ENCODE measurements at regions not wholly inside any gene's neighbourhood (a gene's known extent, or its start where the extent isn't known, plus 50 kb on each side); places are given as distances from the start of the nearest gene placed in this dataset.

DNA sequence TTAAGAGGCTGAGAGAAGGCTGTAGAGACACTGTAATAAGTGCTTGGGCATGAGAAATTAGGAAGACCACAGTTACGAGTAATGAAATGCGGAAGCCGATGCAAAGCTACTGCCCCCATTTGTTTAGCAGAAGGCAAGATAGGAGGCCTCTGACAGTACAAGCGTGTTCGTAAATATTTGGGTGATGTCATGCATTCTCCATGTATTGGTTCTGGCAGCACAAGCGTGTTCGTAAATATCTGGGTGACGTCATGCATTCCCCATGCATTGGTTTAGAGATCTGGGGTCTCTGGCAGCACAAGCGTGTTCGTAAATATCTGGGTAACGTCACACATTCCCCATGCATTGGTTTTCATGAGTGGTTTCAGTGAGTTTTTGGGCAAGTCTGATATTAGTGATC is 661.5 kb upstream of the FRG1 start:
- no peak for DNase-seq

DNA sequence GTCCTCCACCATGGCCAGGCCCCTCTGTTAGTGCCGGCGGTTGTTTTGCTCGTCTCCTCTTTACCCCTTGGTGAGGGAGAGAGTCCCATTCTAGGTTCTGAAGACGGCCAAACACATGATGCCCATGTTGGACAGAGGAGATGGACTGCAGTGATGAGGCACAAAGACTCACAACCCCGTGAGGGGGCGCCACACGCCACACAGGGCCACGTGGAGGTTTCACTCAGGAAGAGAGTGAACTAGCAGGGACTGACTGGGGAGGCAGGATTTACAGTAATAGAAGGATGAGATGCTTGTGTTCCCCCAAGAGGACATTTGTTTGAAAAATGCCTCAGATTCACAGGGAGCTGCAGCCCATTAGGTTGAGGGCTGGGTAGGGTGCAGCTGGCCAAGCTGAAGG is 655.3 kb upstream of the FRG1 start:
- DNase-seq: no peak

DNA sequence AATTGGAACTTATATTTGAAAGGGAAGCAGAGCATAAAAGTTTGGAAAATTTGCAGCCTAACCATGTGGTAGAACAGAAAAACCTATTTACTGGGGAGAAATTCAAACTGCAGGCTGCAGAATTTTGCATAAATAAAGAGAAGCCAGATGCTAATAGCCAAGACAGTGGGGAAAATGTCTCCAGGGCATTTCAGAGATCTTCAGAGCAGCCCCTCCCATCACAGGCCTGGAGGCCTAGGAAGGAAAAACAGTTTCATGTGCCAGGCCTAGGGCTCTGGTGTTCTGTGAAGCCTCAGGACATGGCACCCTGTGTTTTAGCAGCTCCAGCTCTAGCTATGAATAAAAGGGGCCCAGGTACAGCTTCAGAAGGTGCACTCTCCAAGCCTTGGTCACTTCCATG is 648.7 kb upstream of the FRG1 start:
- no peak for DNase-seq

DNA sequence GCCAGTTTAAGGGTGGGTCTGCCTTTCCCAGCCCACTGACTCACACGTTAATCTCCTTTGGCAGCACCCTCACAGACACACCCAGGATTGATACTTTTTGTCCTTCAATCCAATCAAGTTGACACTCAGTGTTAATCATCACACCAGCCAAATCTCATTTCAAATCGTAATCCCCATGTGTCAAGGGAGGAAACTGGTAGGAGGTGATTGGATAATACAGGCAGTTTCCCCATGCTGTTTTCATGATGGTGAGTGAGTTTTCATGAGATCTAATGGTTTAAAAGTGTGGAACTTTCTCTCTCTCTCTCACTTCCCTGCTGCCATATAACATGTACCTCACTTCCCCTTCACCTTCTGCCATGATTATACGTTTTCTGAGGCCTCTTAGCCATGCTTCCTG is 647.2 kb upstream of the FRG1 start:
- no peak for DNase-seq

DNA sequence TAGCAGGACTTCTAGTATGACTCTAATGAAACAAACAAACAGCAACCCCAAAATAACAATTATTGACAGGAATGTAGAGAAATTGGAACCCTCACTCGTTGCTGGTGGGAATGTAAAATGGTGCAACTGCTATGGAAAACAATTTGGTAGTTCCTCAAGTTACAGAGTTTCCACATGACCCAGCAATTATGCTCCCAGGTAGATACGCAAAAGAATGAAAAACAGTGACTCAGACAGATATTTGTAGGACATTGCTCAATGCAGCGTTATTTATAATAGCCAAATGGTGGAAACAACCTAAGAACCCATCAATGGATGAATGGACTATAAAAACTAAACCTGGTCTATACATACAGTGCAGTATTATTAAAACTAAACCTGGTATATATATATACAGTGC is 646.1 kb upstream of the FRG1 start:
- no peak for DNase-seq

DNA sequence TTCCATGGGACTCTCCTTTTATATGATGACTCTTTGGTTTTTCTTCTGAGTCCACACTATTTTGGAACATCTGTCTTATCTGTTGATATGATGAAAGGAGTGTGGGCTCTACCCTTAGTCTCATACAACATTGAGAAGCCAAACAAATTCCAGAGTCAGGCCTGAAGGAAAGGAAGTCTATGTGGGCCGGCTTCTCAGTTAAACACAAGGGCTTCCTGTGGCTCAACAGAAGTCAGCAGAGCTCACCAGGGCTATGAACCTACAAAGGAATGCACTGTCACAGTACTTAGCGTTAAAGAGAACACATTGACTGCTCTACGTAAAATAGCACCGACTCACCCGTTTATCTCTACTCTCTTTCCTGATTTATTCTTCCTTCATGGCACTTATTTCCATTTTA is 641.0 kb upstream of the FRG1 start:
- no peak for DNase-seq

DNA sequence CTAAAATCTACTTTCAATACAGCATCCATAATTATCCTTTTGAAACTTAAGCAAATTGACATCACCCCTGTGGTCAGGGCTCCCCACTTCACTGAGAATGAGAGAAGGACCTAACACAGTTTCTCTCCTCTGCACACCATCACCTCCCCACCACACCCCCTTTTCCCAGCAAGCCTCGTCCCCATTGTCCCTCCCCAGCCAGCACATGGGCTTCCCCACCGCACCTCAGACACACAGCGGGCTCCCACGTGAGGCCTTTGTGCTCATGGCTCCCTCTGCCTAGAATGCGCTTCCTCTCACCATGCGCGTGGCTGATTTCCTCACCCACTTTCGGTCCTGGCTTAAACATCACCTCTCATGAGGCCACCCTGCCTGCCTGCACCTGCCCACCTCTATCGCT is 639.0 kb upstream of the FRG1 start:
- no peak for DNase-seq

DNA sequence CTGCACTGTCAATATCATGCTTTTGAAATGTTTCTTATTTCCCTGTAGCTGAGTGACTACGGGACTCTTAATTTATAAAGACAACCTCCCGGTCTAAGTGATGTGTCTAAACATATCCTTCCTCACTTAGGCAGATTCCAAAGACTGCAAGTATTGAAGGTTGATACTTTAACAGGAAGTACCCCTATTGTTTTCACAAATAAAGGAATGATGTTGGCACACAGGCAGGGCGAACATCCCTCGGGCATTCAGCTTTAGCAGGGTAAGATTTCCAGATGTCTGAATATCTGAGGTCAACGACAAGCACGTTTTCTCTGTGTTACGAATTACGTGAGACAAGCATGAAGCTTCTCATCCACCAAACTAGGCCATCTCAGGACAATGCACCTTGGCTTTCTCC is 638.0 kb upstream of the FRG1 start:
- DNase-seq: no peak

DNA sequence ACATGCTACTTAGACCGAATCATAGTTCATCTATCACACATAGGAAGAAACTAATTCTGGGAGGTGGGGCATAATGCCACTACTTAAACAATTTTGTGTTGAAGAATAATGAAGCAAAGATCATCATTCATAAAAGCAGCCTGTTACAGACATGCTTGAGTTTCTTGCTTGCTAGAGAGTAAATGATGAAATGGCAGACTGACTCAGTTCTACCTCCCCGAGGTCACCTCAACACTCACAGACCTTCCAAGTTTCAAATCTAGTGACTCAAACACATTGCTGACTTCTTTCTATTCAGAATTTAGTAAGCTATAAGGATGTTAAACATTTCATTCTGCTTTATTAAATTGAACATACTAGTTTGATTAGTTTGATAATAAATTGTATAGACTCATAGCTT is 636.5 kb upstream of the FRG1 start:
- DNase-seq: no peak

DNA sequence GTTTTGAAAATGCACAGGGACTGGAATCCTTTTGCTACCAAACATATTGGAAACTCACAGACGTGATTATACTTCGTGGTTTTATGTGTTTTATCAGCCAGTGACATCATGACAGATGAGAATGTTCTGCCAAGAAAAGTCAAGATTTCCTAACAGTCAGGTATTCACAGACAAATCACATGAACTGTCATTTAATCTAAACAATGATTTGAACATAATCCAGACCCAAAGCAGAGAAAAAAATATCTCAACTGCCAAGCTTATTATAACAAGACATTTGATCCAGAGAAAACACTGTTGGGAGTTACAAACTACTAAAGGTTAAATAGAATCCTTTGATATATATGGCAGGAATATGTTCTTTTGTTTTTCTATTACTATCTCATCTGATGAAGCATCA is 635.9 kb upstream of the FRG1 start:
- no peak for DNase-seq

DNA sequence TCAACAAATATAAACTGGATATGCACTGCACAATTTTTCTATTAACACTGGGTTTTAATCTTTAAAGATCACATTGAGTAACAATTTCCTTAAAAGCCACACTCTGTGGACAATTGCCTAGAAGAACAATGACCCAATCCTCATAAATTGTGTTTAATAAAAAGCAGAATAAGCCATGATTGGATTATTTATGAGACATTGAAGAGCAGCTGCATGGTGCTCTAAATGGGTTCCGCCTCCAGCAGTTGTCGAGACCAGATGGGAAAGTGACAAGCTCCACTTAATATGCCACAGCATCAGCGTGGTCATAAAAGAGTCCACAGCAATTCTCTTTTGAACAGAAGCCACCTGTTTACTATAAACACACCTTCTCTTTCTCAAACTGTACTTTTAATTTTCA is 635.2 kb upstream of the FRG1 start:
- DNase-seq: peak in 1 of 2 donors; percentile 30

DNA sequence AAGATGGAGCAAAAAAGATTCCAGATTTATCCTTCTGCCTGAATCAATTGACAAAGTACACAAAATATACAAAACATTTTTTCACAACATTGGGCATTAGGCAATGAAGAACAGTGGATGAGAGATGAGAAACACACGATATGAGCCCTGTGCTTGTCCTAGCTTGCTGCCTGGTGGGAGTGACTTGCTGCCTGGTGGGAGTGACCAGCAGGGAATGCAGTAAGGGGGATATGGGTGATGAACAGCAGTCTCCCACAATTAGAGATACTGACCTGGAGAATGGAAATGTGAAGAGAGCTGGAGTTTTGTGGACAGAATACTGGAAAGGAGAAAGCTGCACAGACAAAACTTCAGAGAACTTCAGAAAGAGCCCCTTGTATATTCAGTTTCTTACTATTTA is 629.4 kb upstream of the FRG1 start:
- no peak for DNase-seq

DNA sequence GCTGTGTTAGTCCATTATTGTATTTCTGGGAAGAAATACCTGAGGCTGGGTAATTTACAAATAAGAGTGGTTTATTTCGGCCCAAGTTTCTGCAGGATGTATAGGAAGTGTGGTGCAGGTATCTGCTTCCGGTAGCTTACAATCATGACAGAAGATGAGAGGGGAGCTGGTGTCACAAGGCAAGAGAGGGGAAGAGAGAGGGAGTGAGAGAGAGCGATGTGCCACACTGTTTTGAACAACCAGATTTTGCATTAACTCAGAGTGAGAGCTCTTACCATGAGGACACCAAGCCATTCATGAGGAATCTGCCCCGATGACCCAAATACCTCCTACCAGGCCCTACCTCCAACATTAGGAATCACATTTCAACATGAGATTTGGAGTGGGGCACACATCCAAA is 627.6 kb upstream of the FRG1 start:
- no peak for DNase-seq

DNA sequence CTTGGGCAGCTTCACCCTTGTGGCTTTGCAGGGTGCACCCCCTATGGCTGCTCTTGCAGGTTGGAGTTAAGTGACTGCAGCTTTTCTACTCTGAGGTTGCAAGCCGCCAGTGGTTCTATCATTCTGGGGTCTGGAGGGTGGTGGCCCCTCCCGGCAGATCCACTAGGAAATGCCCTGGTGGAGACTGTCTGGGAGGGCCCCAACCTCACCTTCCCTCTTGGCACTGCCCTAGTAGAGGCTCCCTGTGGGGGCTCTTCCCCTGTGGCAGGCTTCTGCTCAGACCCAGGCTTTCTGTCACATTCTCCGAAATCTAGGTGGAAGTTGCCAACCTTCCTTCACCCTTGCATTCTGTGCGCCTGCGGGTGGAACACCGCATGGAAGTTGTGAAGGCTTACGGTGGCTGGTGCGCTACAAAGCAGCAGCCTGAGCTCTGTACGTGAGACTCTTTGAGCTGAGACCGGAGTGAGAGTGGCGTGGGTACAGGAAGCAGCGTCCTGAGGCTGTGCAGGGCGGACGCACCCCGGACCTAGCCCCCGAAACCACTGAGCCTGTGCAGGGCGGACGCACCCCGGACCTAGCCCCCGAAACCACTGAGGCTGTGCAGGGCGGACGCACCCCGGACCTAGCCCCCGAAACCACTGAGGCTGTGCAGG is 626.7 kb upstream of the FRG1 start:
- no peak for DNase-seq

DNA sequence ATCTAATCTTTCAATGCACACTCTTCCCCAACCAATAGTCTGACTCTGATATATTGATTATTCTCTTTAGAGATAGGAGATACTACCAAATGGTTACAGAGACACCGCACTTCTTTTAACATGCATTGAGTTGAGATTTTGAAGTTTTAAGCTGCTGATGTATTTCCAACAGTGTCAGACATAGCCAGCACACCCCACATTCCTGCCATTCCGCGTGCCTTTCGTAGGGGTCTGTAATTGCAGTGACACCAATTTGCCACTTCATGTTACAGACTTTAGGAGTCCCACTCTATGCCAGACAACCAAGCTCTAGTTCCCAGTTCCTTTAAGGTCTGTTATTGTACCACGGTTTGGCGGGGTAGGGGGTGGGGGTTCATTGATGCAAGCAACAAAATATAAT is 618.2 kb upstream of the FRG1 start:
- DNase-seq: no peak

DNA sequence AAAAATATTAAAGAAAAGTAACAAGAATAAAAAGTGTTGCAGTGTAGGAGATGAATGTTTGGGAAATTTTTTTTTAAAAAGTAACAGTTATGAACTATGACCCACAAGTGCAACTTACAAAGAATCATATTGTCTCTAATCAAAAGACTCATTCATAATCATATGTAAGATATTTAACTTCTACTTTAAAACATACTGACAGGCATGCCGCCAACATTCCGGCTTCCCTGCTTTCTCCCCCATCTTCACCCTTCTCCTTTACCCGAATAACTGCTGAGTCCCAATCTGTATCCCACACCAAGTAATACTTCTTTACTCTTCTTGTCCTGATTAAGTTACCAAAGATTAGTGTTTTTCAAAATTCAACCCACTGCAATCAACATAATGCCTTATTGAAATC is 598.8 kb upstream of the FRG1 start:
- DNase-seq: no peak

DNA sequence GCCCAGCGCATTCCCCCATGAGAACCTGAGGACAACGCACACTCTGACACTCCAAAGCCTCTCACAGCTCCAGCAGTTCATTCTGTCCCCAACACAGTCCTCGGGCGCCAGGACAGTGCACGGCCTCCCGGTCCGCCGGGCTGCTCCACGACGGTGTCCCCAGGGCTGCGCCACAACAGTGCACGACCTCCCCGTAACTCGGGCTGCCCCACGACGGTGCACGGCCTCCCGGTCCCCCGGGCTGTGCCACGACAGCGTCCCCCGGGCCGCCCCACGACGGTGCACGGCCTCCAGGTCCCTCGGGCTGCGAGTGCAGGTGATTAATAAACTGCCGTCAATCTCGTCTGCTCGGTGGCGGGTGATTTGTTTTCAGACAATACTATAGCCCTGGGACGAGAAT is 585.1 kb upstream of the FRG1 start:
- no peak for DNase-seq

DNA sequence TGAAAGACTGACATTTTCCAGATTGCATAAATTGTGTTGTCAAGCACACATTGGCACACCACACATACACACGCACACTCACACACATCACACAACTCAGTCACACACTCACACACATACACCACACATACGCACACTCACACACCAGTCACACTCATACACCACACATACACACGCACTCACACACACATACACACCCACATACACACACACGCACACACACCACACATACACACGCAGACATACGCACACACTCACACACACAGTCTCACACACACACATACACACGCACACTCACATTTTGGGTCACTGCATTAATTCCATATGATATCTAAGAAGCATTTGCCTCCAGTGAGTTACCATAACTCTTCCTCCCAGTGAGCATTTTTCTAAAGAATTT is 578.3 kb upstream of the FRG1 start:
- DNase-seq: no peak

DNA sequence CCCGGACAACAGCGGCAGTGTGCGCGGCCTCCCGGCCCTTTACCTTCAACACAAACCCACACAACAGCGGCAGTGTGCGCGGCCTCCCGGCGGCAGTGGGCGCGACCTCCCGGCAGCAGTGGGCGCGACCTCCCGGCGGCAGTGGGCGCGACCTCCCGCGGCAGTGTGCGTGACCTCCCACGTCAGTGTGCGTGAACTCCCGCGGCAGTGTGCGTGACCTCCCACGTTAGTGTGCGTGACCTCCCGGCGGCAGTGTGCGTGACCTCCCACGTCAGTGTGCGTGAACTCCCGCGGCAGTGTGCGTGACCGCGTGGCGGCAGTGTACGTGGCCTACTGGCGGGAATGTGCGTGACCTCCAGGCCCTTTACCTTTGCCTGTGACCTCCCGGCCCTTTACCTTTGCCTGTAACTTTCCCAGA is 576.6 kb upstream of the FRG1 start:
- no peak for DNase-seq

DNA sequence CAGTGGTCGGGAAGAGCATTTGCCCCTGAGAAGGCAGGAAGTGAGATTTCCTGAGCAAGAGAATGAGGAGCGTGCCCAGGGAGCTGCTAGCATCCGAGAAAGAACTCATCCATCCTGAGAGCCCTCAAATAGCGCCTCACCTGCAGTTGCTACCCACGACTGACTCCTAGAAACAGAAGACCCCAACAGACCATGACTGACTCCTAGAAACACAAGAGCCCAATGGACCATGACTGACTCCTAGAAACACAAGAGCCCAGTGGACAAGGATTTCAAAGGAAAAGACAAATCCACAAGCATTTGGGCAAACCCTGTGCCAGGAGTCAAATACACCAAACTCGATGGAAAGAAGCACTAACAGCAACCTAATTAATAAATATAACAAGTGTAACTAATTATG is 575.2 kb upstream of the FRG1 start:
- no peak for DNase-seq

DNA sequence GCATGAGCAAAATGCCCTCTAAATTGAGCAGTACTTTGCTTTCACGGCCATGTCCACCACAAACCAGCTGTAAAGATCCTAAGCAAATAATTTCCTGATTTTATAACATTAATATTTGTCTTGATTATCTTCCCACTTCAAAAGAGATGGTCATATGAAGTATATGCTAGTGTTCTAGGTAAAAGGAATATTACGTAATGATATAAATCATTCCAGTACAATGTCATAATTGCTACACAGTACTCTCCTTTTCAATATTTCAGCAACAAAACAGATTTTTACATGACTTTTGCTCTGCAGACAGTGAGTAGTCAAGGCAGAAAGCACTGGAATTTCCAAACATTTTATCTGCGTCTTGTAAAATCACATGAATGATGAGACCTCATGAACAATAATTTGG is 572.8 kb upstream of the FRG1 start:
- no peak for DNase-seq

DNA sequence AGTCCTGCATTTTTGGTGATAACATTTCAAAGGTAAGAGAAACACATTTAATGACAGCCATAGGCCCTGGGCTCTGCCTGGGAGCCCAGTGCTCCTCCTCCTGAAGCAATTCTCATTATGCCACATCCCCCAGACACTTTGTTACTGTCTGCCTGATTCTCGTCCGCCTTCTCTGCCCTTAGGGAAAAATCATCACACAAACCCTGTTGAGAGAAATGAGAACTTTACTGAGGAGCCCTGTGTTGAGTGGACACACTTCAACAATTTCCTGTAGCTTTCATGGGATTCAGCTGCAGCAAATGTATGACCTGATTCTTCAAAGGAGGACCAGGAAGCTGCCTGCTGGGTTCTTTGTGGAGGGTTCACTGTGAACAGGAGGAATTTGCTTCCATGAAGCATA is 566.5 kb upstream of the FRG1 start:
- DNase-seq: no peak

DNA sequence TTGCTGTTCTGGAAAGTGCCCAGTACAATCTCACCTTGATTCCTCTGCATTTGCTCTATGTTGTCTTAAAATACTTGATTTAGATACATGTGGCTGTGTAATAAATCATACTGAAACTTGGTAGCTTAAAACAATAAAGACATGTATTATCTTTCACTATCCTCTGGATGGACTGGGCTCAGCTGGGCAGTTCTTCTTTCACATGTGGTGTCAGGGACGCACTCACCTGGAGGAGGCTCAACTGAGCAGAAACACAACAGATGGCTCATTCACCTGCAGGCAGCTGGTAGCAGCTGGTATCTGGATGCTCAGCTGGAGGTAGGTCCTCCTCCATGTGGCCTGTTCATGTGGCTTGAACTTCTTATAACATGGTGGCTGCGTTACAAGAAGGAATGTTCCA is 563.8 kb upstream of the FRG1 start:
- DNase-seq: no peak

DNA sequence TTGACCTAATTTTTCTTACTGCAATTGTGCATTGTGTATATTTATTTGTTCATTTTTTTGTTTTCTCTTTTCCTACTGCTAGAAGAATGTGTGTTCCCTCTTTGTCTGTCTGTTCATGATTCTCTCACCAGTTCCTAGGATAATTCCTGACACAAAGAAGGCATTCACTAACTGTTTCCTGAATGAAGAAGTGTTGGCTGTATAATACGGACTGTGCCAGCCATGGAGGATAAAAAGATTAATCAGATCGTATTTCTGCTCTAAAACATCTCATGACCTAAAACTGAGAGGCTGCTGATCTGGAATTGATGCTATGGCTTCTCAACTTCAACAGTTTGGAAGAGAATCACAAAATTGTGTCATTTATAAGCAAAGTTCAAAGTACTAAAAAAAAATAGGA is 563.1 kb upstream of the FRG1 start:
- no peak for DNase-seq

DNA sequence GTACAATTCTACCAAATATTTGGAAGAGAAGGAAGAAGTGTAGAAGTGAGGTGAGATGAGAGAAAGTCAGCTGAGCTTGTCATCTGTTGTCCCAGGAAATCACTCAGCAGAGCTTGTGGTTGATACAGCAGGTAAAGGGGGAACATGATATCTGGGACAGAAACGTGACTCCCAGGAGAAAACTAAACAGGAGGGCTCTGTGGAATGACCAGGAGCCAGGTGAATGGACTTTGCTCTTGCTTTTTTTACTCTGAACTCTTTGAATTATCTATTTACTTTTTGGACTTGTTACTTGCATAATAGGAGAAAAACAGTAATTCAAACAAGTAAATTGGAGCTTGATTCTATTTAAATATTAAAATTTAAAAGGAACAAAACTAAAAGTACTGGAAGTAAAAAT is 555.6 kb upstream of the FRG1 start:
- no peak for DNase-seq

Data from right lung (tissue), 2 donors.